Ectodermal cell (in vitro differentiated cells): ENCODE measurements at regions not wholly inside any gene's neighbourhood (a gene's known extent, or its start where the extent isn't known, plus 50 kb on each side); places are given as distances from the start of the nearest gene placed in this dataset.

Experiments used
- H3K27ac ChIP-seq: 2 replicates; pipeline ENCODE4 v1.7.0; 2013; ENCODE audit warnings: mild to moderate bottlenecking, low read depth, low read length; ENCODE audit not compliant: insufficient read depth, poor library complexity, severe bottlenecking
- H3K27me3 ChIP-seq: 2 replicates; pipeline ENCODE4 v1.7.0; 2013; ENCODE audit warnings: mild to moderate bottlenecking, low read length; ENCODE audit not compliant: insufficient read depth, control insufficient read depth, poor library complexity, severe bottlenecking
- H3K36me3 ChIP-seq: one replicate; pipeline ENCODE4 v1.7.0; 2013; ENCODE audit warnings: low read length; ENCODE audit not compliant: control insufficient read depth, insufficient read depth
- H3K4me1 ChIP-seq: one replicate; pipeline ENCODE4 v1.7.0; 2013; ENCODE audit warnings: low read length; ENCODE audit not compliant: control insufficient read depth, insufficient read depth
- H3K4me3 ChIP-seq: 2 replicates; pipeline ENCODE4 v1.7.0; 2013; ENCODE audit warnings: low read depth, low read length, control low read depth; ENCODE audit not compliant: insufficient read depth
- H3K9me3 ChIP-seq: 2 replicates; pipeline ENCODE4 v1.7.0; 2013; ENCODE audit warnings: mild to moderate bottlenecking, low read length, moderate library complexity; ENCODE audit not compliant: control insufficient read depth
- WGBS, 2 experiments: methylation state at CpG; one replicate each; pipeline ENCODE4 v1.1.7; 2013; ENCODE audit warnings: missing lambda C conversion rate in 2 of 2; 5-methylcytosine and 5-hydroxymethylcytosine counted together

GRCh38 chr6:170027647-170028043 lies 263.2 kb downstream of the DLL1 start:
- no peaks in the 10 kb centered on the region for H3K27me3 ChIP-seq
- no peak overlapping the region for H3K27ac ChIP-seq
- no peaks in the 10 kb centered on the region for H3K36me3 ChIP-seq
- H3K9me3 ChIP-seq, result no peaks in the 10 kb centered on the region
- WGBS, 2 experiments, result 92 to 94% methylated on average over 4 of the region's 4 CpGs
- no peak overlapping the region for H3K4me3 ChIP-seq
- H3K4me1 ChIP-seq, result no peaks in the 10 kb centered on the region

GRCh38 chr6:170026751-170027646 lies 263.9 kb downstream of the DLL1 start:
- WGBS, 2 experiments, result 84 to 86% methylated on average over 13 of the region's 13 CpGs
- Histone ChIP-seq H3K9me3 (no peaks in the 10 kb centered on the region), H3K27me3 (no peaks in the 10 kb centered on the region), H3K36me3 (no peaks in the 10 kb centered on the region), H3K27ac (no peak overlapping the region), H3K4me3 (no peak overlapping the region), H3K4me1 (no peaks in the 10 kb centered on the region)

GRCh38 chr6:170025935-170026750 lies 264.7 kb downstream of the DLL1 start:
- Histone ChIP-seq H3K9me3 (no peaks in the 10 kb centered on the region), H3K27me3 (no peaks in the 10 kb centered on the region), H3K27ac (no peak overlapping the region), H3K4me3 (no peak overlapping the region), H3K36me3 (no peaks in the 10 kb centered on the region), H3K4me1 (no peaks in the 10 kb centered on the region)
- 89 to 90% methylated on average over 23 of the region's 23 CpGs for WGBS, 2 experiments

- no peaks in the 10 kb centered on the region for H3K27me3 ChIP-seq
- WGBS, 2 experiments, result 85 to 86% methylated on average over 20 of the region's 20 CpGs
Observed at GRCh38 chr6:170025341-170025911, 265.5 kb downstream of the DLL1 start.

GRCh38 chr6:170024940-170025339 lies 265.9 kb downstream of the DLL1 start:
- Histone ChIP-seq H3K9me3 (no peaks in the 10 kb centered on the region), H3K4me3 (no peak overlapping the region), H3K27ac (no peak overlapping the region), H3K4me1 (no peaks in the 10 kb centered on the region), H3K27me3 (no peaks in the 10 kb centered on the region), H3K36me3 (no peaks in the 10 kb centered on the region)
- 81 to 82% methylated on average over 7 of the region's 7 CpGs for WGBS, 2 experiments

More at GRCh38 chr6:170025341-170025911, 265.5 kb downstream of the DLL1 start:
- Histone ChIP-seq H3K4me1 (no peaks in the 10 kb centered on the region), H3K27ac (no peak overlapping the region), H3K9me3 (no peaks in the 10 kb centered on the region), H3K4me3 (no peak overlapping the region), H3K36me3 (no peaks in the 10 kb centered on the region)

GRCh38 chr6:170023620-170024521 lies 267.0 kb downstream of the DLL1 start:
- H3K4me3 ChIP-seq, result no peak overlapping the region
- H3K9me3 ChIP-seq, result no peaks in the 10 kb centered on the region
- no peak overlapping the region for H3K27ac ChIP-seq
- WGBS, 2 experiments, result 94% methylated on average over 67 of the region's 67 CpGs
- no peaks in the 10 kb centered on the region for H3K36me3 ChIP-seq
- H3K4me1 ChIP-seq, result peaks cover 4% of the 10 kb centered on the region
- no peaks in the 10 kb centered on the region for H3K27me3 ChIP-seq

GRCh38 chr6:170022827-170023619 lies 267.9 kb downstream of the DLL1 start:
- Histone ChIP-seq H3K4me1 (peaks cover 4% of the 10 kb centered on the region), H3K9me3 (no peaks in the 10 kb centered on the region), H3K36me3 (no peaks in the 10 kb centered on the region), H3K4me3 (no peak overlapping the region), H3K27me3 (no peaks in the 10 kb centered on the region), H3K27ac (no peak overlapping the region)
- whole genome bisulfite sequencing, 2 experiments, result 94% methylated on average over 77 of the region's 77 CpGs

GRCh38 chr6:170022291-170022722 lies 268.6 kb downstream of the DLL1 start:
- WGBS, 2 experiments, result 96 to 97% methylated on average over 22 to 23 of the region's 23 CpGs
- H3K27me3 ChIP-seq, result no peaks in the 10 kb centered on the region
- no peak overlapping the region for H3K4me3 ChIP-seq
- no peak overlapping the region for H3K27ac ChIP-seq
- peaks cover 4% of the 10 kb centered on the region for H3K4me1 ChIP-seq
- H3K36me3 ChIP-seq, result no peaks in the 10 kb centered on the region
- no peaks in the 10 kb centered on the region for H3K9me3 ChIP-seq

GRCh38 chr6:170021579-170021978 lies 269.3 kb downstream of the DLL1 start:
- Histone ChIP-seq H3K4me3 (no peak overlapping the region), H3K36me3 (no peaks in the 10 kb centered on the region), H3K4me1 (peaks cover 4% of the 10 kb centered on the region), H3K9me3 (no peaks in the 10 kb centered on the region), H3K27me3 (no peaks in the 10 kb centered on the region), H3K27ac (no peak overlapping the region)
- WGBS, 2 experiments, result 95% methylated on average over 9 of the region's 9 CpGs
